Common myeloid progenitor, CD34-positive (primary cell): ENCODE measurements at regions not wholly inside any gene's neighbourhood (a gene's known extent, or its start where the extent isn't known, plus 50 kb on each side); places are given as distances from the start of the nearest gene placed in this dataset.
"Not testable (repeated sequence)": the region's sequence is repeated elsewhere in the genome, so short reads cannot be mapped to it uniquely, and the experiment has no call there.

ENCODE experiments used
- CTCF ChIA-PET: fragments of 350-600 bp; sonication (Branson Sonifier 250); formaldehyde crosslinking; loops from one replicate; lab custom pipeline; 2021; ENCODE audit warnings: antibody characterized with exemption; lab: Charles Lee
- POLR2A ChIA-PET: fragments of 350-600 bp; sonication (Branson Sonifier 250); formaldehyde crosslinking; loops from one replicate; lab custom pipeline; 2021; ENCODE audit warnings: antibody characterized with exemption; lab: Charles Lee
- DNase-seq, 3 donors: peaks; one replicate each; pipeline versions ENCODE4 v3.0.0 to v3.0.0-alpha.2; 2013
- H3K27ac ChIP-seq, 2 experiments: 1 replicate in 1 of 2; 2 replicates in 1 of 2; pipeline ENCODE4 v1.7.0; 2013; ENCODE audit warnings: inconsistent platforms in 2 of 2, low read length in 2 of 2, mild to moderate bottlenecking in 2 of 2, low read depth in 1 of 2, moderate library complexity in 1 of 2; ENCODE audit not compliant: severe bottlenecking in 2 of 2, insufficient read depth in 1 of 2, poor library complexity in 1 of 2
- H3K27me3 ChIP-seq, 5 experiments: replicated peaks in 2 of 5; 1 replicate in 3 of 5; 2 replicates in 2 of 5; pipeline versions ENCODE4 v1.6.1 to v1.7.0; 2013; ENCODE audit warnings: low read length in 4 of 5, mild to moderate bottlenecking in 2 of 5, moderate library complexity in 2 of 5, inconsistent platforms in 1 of 5; ENCODE audit not compliant: insufficient read depth in 5 of 5, control insufficient read depth in 4 of 5
- H3K36me3 ChIP-seq, 4 experiments: 1 replicate in 2 of 4; 2 replicates in 2 of 4; pipeline versions ENCODE4 v1.6.1 to v1.7.0; 2013; ENCODE audit warnings: low read length in 3 of 4, control low read depth in 1 of 4, mild to moderate bottlenecking in 1 of 4; ENCODE audit not compliant: control insufficient read depth in 4 of 4, insufficient read depth in 4 of 4
- H3K4me1 ChIP-seq, 4 experiments: 1 replicate in 3 of 4; 2 replicates in 1 of 4; pipeline versions ENCODE4 v1.6.1 to v1.7.1; 2013; ENCODE audit warnings: low read length in 3 of 4, mild to moderate bottlenecking in 3 of 4, control low read depth in 1 of 4, inconsistent platforms in 1 of 4, moderate library complexity in 1 of 4; ENCODE audit not compliant: control insufficient read depth in 4 of 4, insufficient read depth in 4 of 4; ENCODE audit errors: control extremely low read depth in 1 of 4
- H3K4me3 ChIP-seq, 7 experiments: 1 replicate in 4 of 7; 2 replicates in 3 of 7; pipeline versions ENCODE4 v1.5.1 to v1.7.0; 2013; ENCODE audit warnings: mild to moderate bottlenecking in 7 of 7, low read length in 6 of 7, moderate library complexity in 6 of 7, inconsistent platforms in 2 of 7, low read depth in 2 of 7, control low read depth in 1 of 7; ENCODE audit not compliant: insufficient read depth in 4 of 7, control insufficient read depth in 1 of 7; ENCODE audit errors: extremely low read depth in 1 of 7
- H3K9me3 ChIP-seq, 5 experiments: 1 replicate in 4 of 5; 2 replicates in 1 of 5; pipeline versions ENCODE4 v1.6.1 to v1.7.1; 2013; ENCODE audit warnings: low read length in 4 of 5, mild to moderate bottlenecking in 2 of 5, inconsistent platforms in 1 of 5, low read depth in 1 of 5, moderate library complexity in 1 of 5; ENCODE audit not compliant: control insufficient read depth in 4 of 5, insufficient read depth in 2 of 5; ENCODE audit errors: control extremely low read depth in 1 of 5
- WGBS: methylation state at CpG from one replicate; pipeline ENCODE4 v1.1.5; 2013; ENCODE audit not compliant: insufficient coverage; 5-methylcytosine and 5-hydroxymethylcytosine counted together

- Histone ChIP-seq H3K4me1 (peaks cover 0 to 12% (median 5%) of the 10 kb centered on the region in 4 experiments), H3K9me3 (no peaks in the 10 kb centered on the region), H3K27ac (no peak overlapping the region), H3K4me3 (no peak overlapping the region), H3K36me3 (no peaks in the 10 kb centered on the region), H3K27me3 (no peaks in the 10 kb centered on the region)
- over 99% methylated on average over 15 of the region's 15 CpGs for WGBS
- ChIA-PET POLR2A (no interaction called here), CTCF (no interaction called here)
- no peak for DNase-seq
Observed at GRCh38 chr17:20938244-20938643, 104.6 kb downstream of the USP22 start.

GRCh38 chr17:20938988-20939615, 103.7 kb downstream of the USP22 start:
- H3K36me3 ChIP-seq = no peaks in the 10 kb centered on the region
- no peaks in the 10 kb centered on the region for H3K27me3 ChIP-seq
- ChIA-PET CTCF (interaction anchor here (0.8 kb wide), 1 partner anchor 11 kb away, joined by 4 read pairs; no protein-coding TSS in a partner anchor), POLR2A (interaction anchor here (0.7 kb wide), 1 partner anchor 36 kb away, joined by 3 read pairs; no protein-coding TSS in a partner anchor)
- no peak overlapping the region for H3K4me3 ChIP-seq
- H3K9me3 ChIP-seq = no peaks in the 10 kb centered on the region
- no peak overlapping the region for H3K27ac ChIP-seq
- peak; percentile 11 to 55 (median 36) for DNase-seq
- peaks cover 0 to 11% (median 5%) of the 10 kb centered on the region in 4 experiments for H3K4me1 ChIP-seq

DNA sequence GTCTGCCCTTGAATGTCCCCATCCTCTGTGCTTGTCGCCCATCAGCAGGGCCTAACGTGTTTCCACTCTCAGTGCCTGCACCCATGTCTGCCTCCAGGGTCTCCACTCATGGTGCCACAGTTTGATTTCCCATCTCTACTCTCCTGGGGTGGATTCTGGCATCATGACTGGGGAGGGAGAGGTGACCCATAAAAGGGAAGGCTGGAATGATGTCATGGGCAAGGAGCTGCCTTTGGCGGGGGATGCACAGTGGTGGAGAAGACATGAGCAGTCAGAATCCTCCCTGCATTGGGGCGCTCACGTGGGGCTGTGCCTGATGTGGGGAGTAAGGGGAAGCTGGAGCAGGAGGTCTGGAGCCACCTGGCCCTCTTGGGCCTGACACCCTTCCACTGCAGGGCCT, 100.9 kb downstream of the USP22 start:
- Histone ChIP-seq H3K27ac (no peak overlapping the region), H3K4me1 (peaks cover 0 to 4% (median 0%) of the 10 kb centered on the region in 4 experiments), H3K9me3 (no peaks in the 10 kb centered on the region), H3K36me3 (no peaks in the 10 kb centered on the region), H3K27me3 (no peaks in the 10 kb centered on the region), H3K4me3 (no peak overlapping the region)
- ChIA-PET CTCF (no interaction called here), POLR2A (no interaction called here)
- WGBS = 91% methylated on average over 3 of the region's 5 CpGs
- no peak for DNase-seq

- ChIA-PET CTCF (interaction anchor here (1.2 to 3.6 kb wide), 4 partner anchors 9 to 49 kb away, joined by 3 to 13 read pairs (median 4); no protein-coding TSS in a partner anchor), POLR2A (no interaction called here)
- Histone ChIP-seq H3K27me3 (no peaks in the 10 kb centered on the region), H3K27ac (no peak overlapping the region), H3K36me3 (no peaks in the 10 kb centered on the region), H3K4me1 (peaks cover 0 to 3% (median 0%) of the 10 kb centered on the region in 4 experiments), H3K4me3 (no peak overlapping the region), H3K9me3 (no peaks in the 10 kb centered on the region)
- peak; percentile 31 to 52 (median 46) for DNase-seq
- 83% methylated on average over 9 of the region's 12 CpGs for WGBS
Observed at GRCh38 chr17:20944014-20944865, 98.6 kb downstream of the USP22 start.

GRCh38 chr17:20947708-20948107, 95.1 kb downstream of the USP22 start:
- H3K4me1 ChIP-seq, H3K9me3 ChIP-seq, CTCF ChIA-PET, H3K4me3 ChIP-seq, H3K36me3 ChIP-seq, H3K27ac ChIP-seq, POLR2A ChIA-PET, H3K27me3 ChIP-seq, DNase-seq: not testable (repeated sequence)
- WGBS = no CpG with 5 or more reads among the region's 5 CpGs

DNA sequence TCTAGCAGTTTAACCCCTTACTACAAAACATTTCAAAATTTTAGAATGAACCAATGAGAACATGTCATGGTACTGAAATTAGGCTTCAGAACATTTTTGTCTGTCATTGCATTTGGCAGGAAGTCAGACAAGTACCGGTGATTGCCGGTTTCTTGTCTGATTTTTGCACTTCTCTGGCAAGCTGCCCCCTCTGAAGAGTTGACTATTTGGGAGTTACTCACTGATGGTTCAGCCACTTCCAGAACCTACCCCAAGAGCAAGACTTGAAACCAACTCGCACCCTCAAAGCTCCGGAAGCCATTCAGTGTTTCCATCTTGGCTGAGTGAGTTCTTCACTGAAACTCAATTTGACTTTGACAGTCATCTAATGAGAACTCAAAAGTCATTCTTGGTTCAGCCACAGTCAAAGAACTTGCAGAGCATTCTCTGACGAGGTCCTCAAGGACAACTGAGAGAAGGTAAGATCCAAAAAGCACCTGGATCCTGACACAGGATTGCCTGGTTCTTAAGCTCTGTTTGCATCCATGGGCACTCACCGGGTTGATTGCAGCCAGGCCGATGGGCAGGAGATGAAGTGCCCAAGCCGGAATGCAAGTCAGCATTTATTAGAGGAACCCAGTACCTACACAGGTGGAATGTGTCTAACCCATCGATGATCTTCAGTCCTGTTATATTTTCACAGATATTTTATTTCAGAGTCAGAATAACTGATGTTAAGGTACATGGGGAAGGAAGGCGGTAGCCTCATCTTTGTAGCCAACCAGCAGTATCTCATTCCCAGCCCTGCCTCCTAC, 93.6 kb downstream of the USP22 start:
- Histone ChIP-seq H3K27me3 (no peaks in the 10 kb centered on the region), H3K9me3 (no peaks in the 10 kb centered on the region), H3K27ac (no peak overlapping the region), H3K36me3 (no peaks in the 10 kb centered on the region), H3K4me3 (no peak overlapping the region), H3K4me1 (no peaks in the 10 kb centered on the region)
- POLR2A ChIA-PET = no interaction called here
- CTCF ChIA-PET = no interaction called here
- 69% methylated on average over 8 of the region's 10 CpGs for WGBS
- DNase-seq = peak; percentile 12 to 60 (median 55)
